Thyroid gland (tissue), 4 donors: ENCODE measurements at regions not wholly inside any gene's neighbourhood (a gene's known extent, or its start where the extent isn't known, plus 50 kb on each side); places are given as distances from the start of the nearest gene placed in this dataset.

Experiments
- CTCF ChIP-seq, 6 experiments: fragments of 200-600 bp in 3 of 6; fragments of 450-650 bp in 3 of 6; sonication (generic) in 3 of 6; IDR thresholded peaks; one replicate each; pipeline ENCODE4 v1.5.1; 2016 to 2019; ENCODE audit warnings: antibody characterized with exemption in 6 of 6, mild to moderate bottlenecking in 2 of 6, inconsistent platforms in 1 of 6, moderate library complexity in 1 of 6
- POLR2A ChIP-seq, 2 donors: fragments of 450-650 bp; IDR thresholded peaks; one replicate each; pipeline ENCODE4 v1.6.1; 2017; ENCODE audit warnings: antibody characterized with exemption in 2 of 2, mild to moderate bottlenecking in 2 of 2, moderate library complexity in 1 of 2

DNA sequence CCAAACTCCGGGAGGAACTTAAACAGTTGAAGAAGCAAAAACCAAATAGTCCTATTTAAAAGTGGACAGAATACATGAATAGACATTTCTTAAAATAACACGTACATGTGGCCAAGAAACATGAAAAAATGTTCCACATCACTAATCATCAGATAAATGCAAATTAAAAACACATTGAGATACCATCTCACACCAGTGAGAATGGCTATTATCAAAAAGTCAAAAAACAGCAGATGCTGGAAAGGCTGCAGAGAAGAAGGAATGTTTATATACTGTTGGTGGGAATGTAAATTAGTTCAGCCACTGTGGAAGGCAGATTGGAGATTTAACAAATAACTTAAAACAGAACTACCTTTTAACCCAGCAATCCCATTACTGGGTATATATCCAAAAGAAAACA lies 283.0 kb upstream of the IZUMO3 start:
- TF ChIP-seq CTCF (IDR thresholded peaks at IDR 0.05) = no peak
- no peak for TF ChIP-seq POLR2A (IDR thresholded peaks at IDR 0.05)
